ENCODE measurements at regions not wholly inside any gene's neighbourhood (a gene's known extent, or its start where the extent isn't known, plus 50 kb on each side); places are given as distances from the start of the nearest gene placed in this dataset.

GRCh38 chr18:40524881-40525280, 1430.2 kb upstream of the PIK3C3 start:
- no peak for DNase-seq (ENCODE audit: low read depth)
- no peak overlapping the region for H3K4me3 ChIP-seq (ENCODE audit: low read depth, low read length)

- no peak overlapping the region for H3K4me3 ChIP-seq (ENCODE audit: low read depth, low read length)
- DNase-seq (ENCODE audit: low read depth): no peak
These were observed 1431.7 kb upstream of the PIK3C3 start for GRCh38 chr18:40523287-40523686.

DNA sequence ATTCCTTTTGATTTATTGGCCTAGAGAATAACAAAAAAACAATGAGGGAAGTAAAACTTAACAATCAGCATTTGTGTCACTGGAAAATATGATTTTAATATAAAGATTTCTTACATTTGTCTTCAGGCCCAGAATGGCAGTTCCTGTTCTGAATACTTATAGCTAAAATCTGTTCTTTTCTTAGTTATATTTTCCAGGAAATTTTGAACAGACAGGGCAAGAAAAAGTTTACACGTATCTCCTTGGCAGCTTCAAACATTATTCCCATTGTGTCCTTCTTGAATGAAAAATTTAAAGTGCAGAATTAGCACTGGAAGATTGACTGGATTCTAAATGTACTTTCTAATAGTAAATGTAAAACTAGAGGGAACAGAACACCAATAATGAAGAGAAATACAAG, 1454.0 kb upstream of the PIK3C3 start:
- DNase-seq (ENCODE audit: low read depth): no peak
- no peak overlapping the region for H3K4me3 ChIP-seq (ENCODE audit: low read depth, low read length)

GRCh38 chr18:40494603-40495002, 1460.4 kb upstream of the PIK3C3 start:
- DNase-seq (ENCODE audit: low read depth): no peak
- no peak overlapping the region for H3K4me3 ChIP-seq (ENCODE audit: low read depth, low read length)

- no peak overlapping the region for H3K4me3 ChIP-seq (ENCODE audit: low read depth, low read length)
- DNase-seq (ENCODE audit: low read depth): no peak
These were observed 1461.7 kb upstream of the PIK3C3 start for GRCh38 chr18:40493316-40493715.

DNA sequence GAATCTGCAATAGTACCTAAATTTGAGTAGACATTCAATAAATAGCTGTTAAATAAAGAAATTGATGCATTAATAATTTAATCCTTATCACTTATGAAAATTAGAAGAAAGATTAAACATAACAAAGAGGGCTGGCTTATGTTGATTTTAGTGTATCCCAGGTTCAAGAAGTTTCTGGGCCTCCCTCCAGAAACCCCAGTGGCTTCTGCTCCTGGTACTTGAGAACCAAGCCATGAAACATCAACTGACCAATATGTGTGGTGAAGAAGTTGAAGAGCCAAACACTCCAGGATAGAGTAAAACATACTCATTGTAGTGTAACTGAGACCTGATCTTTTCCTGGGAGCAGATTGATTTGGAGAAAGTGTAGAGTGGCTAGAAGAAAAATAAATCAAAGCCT, 1465.7 kb upstream of the PIK3C3 start:
- no peak overlapping the region for H3K4me3 ChIP-seq (ENCODE audit: low read depth, low read length)

DNA sequence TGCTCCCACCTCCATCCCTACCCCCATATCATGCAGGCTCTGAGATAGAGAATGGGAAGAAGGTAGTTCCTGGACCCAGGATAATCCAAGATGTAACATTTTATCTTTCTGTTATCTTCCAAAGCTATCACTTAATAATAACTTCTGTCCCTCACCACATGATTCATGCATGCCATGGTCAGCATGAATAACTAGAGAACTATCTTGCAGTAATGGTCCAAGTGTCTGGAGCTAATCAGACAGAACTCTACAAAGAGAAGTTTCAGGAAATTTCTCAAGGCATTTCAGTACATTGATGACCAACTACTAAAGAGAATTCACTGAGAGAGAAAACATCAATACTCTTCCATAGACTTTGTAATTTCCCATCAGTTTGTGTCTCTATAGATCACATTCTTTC, 1469.7 kb upstream of the PIK3C3 start:
- DNase-seq (ENCODE audit: low read depth): peak; percentile 64
- H3K4me3 ChIP-seq (ENCODE audit: low read depth, low read length): no peak overlapping the region

More for the DNA sequence above, 1465.7 kb upstream of the PIK3C3 start:
- DNase-seq (ENCODE audit: low read depth): no peak

GRCh38 chr18:40473221-40474029, 1481.6 kb upstream of the PIK3C3 start:
- DNase-seq (ENCODE audit: low read depth): no peak
- no peak overlapping the region for H3K4me3 ChIP-seq (ENCODE audit: low read depth, low read length)

GRCh38 chr18:40470723-40471122, 1484.3 kb upstream of the PIK3C3 start:
- no peak for DNase-seq (ENCODE audit: low read depth)
- no peak overlapping the region for H3K4me3 ChIP-seq (ENCODE audit: low read depth, low read length)

GRCh38 chr18:40469851-40470250, 1485.2 kb upstream of the PIK3C3 start:
- DNase-seq (ENCODE audit: low read depth): no peak
- H3K4me3 ChIP-seq (ENCODE audit: low read depth, low read length): no peak overlapping the region

DNA sequence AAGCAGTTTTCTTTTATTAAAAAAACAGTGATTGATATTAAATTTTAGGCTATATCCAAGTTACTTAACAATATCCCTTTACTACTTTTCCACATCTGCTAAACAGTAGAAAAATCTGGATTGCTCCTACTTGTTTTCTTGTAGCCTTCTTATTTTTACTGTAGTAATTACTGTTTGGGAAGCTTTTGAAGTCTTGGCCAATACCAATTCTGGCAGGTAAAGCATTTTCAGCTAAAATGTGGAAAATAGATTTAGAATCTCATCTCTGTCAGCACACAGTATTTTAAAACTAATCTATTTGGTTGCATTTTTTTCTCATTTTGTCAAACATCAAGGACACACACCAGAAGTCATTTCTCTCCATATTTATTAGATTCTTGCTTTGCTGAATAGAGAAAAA, 1485.7 kb upstream of the PIK3C3 start:
- no peak overlapping the region for H3K4me3 ChIP-seq (ENCODE audit: low read depth, low read length)
- DNase-seq (ENCODE audit: low read depth): no peak

DNA sequence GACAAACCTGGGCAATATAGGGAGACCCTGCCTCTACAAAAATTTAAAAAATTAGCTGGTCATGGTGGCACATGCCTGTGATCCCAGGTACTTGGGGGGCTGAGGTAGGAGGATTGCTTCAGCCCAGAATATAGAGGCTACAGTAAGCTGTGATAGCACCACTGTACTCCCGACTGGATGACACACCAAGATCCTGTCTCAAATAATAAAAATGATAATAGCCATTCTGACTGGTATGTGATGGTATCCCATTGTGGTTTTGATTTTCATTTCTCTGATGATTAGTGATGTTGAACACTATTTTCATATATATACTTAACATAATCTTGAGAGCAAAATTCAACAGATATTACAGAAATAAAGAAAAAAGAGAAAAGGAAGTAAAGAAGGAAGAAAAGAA, 1491.0 kb upstream of the PIK3C3 start:
- H3K4me3 ChIP-seq (ENCODE audit: low read depth, low read length): no peak overlapping the region
- no peak for DNase-seq (ENCODE audit: low read depth)

GRCh38 chr18:40453903-40454302, 1501.1 kb upstream of the PIK3C3 start:
- DNase-seq (ENCODE audit: low read depth): no peak
- no peak overlapping the region for H3K4me3 ChIP-seq (ENCODE audit: low read depth, low read length)

DNA sequence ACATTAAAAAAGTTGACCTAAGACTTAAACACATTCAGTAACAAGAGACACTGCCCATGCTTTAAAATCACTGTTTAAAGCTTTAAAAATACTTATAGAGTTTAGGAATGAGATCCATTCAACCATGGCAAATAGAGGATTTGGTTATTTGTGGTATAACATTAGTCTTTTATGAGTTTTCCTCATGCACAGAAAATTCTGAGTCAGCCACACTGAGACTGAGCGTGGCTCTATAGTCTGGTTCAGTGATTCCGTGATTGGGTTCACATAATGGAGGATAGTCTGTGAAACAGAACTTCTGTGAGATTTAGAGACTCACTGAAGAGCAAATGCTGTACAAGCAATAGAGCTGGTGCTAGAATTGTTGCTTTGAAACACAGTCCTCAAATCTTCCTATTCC, 1502.4 kb upstream of the PIK3C3 start:
- H3K4me3 ChIP-seq (ENCODE audit: low read depth, low read length): no peak overlapping the region
- no peak for DNase-seq (ENCODE audit: low read depth)

GRCh38 chr18:40450751-40451150, 1504.3 kb upstream of the PIK3C3 start:
- DNase-seq (ENCODE audit: low read depth): no peak
- H3K4me3 ChIP-seq (ENCODE audit: low read depth, low read length): no peak overlapping the region

DNA sequence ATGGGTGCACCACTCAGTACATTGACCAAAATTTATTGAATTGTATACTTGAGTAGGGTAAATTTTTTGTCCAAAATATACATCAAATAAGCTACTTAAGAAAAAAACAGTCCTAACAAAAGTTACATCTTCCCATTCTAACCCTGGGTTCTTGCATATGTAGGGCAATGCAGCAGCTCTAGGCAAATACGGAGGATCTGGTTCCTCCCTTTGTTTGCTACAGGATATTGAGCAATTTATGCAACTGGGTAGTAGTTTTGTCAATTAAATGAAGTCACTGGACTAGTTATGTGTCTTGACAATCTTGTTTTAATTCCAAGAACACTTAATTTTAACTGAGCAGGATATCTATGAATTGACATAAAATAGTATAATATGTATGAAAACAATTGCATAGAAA, 1507.2 kb upstream of the PIK3C3 start:
- DNase-seq (ENCODE audit: low read depth): no peak
- no peak overlapping the region for H3K4me3 ChIP-seq (ENCODE audit: low read depth, low read length)

GRCh38 chr18:40440088-40440487, 1514.9 kb upstream of the PIK3C3 start:
- DNase-seq (ENCODE audit: low read depth): no peak
- H3K4me3 ChIP-seq (ENCODE audit: low read depth, low read length): no peak overlapping the region

DNA sequence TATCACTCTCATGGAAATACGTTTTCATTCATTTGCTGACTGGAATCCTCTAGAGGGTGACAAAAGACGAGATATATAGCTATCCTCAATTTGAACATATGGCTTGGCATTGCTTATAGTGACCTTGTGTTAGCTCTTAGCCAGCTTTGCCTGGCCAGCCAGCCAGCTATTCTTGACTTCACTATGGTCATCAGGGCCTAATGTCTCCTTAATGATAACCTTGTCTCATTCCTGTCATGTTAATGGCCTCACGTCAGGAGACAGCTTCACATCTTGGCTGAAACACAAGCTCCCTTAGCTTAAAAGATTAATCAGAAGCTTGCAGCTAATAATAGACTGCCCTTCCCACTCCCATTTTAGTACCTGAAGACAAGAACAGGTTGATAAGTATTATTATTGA, 1517.5 kb upstream of the PIK3C3 start:
- DNase-seq (ENCODE audit: low read depth): no peak

DNA sequence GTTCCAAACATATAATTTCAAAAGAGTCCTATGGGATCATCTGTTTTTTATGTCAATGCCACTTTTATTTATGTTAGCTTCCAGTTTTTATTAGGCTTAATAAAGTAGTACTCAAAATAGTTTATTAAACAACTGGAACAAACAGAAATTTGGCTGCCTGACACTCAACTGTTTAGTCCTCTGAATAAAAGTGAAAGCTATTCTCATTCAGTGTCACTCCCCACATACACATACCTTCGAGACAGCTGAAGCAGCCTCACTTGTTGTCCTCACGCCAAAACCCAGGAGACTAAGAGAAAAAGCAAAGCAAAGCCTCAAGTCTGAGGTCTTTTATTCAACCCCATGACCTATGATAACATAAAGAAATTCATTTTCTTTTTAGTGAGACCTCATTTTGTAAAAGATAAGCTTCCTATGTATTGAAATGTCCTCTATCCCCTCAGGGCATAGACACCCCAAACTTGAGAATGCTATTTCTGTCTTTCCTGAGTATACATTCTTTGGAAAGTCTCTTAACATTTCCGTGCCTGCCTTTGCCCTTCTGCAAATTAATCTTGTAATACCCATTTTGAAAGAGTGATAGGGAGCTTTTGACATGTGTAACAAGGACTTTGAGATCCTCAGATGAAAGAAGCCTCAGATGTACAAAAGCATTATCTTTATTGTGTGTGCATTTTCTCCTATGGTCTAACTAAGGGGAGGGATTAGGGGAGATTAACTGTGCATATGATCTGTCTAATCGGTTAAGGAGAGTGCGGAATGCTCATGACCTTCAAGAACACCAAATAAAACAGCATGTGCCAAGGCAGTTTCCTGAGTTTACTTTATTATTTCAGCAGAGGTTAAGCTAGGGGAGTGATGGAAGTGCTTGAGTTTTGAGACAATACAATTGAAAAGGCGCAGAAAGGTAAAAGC, 1523.7 kb upstream of the PIK3C3 start:
- no peak for DNase-seq (ENCODE audit: low read depth)
- H3K4me3 ChIP-seq (ENCODE audit: low read depth, low read length): no peak overlapping the region

More for the DNA sequence above, 1517.5 kb upstream of the PIK3C3 start:
- no peak overlapping the region for H3K4me3 ChIP-seq (ENCODE audit: low read depth, low read length)

DNA sequence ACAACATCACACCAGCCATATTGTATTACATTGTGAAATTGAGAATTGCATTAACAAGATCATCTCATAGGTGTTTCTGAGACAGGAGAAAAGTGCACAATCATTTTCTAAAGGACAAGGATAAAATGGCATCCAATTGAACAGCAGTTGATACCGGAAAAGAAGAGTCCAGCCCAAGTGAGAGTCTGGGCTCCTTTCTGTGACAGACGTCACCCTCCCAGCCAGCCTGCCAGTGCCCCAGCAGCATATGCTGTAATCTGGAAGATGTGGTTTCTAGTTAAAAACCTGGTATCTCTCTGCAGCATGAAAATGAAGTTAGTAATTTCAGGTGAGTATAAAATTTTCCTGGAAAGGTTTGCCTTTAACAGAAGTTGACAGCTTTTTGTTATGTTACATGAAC, 1531.7 kb upstream of the PIK3C3 start:
- H3K4me3 ChIP-seq (ENCODE audit: low read depth, low read length): no peak overlapping the region
- no peak for DNase-seq (ENCODE audit: low read depth)

DNA sequence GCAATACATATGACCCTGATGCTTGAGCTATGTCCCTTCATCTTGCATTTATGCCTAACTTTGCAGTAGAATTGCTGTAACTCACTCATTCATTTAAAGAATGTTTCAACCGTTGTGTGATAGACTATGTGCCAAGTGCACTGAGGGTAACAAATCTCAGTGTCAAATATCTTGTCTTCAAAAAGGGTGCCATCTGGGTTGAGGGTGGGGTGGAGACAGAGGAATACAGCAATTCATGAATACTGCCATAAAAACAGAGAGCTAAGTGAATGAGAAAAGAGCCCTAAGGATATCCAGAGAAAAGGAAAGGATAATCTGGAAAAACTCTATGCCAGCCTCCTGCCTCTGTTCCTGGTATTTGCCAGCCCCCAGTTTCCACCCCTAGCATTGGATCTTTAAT, 1534.4 kb upstream of the PIK3C3 start:
- no peak overlapping the region for H3K4me3 ChIP-seq (ENCODE audit: low read depth, low read length)
- no peak for DNase-seq (ENCODE audit: low read depth)

Measured in skeletal muscle cell (primary cell).